Breast epithelium (tissue), 3 donors: ENCODE measurements at regions not wholly inside any gene's neighbourhood (a gene's known extent, or its start where the extent isn't known, plus 50 kb on each side); places are given as distances from the start of the nearest gene placed in this dataset.

ENCODE experiments used
- POLR2A ChIP-seq: fragments of 450-650 bp; IDR thresholded peaks from one replicate; pipeline ENCODE4 v1.6.1; 2016; ENCODE audit warnings: antibody characterized with exemption, mild to moderate bottlenecking, moderate library complexity
- POLR2AphosphoS5 ChIP-seq, 3 donors: sonication (generic); formaldehyde crosslinking; IDR thresholded peaks; one replicate each; pipeline ENCODE4 v1.6.1; 2017; ENCODE audit warnings: antibody characterized with exemption in 3 of 3
- TF ChIP-seq, protein P1 (sequence below), 3 donors: fragments of 450-650 bp; IDR thresholded peaks; one replicate each; pipeline ENCODE4 v1.5.1; 2016 to 2017; ENCODE audit warnings: antibody characterized with exemption in 3 of 3, mild to moderate bottlenecking in 3 of 3, moderate library complexity in 3 of 3

GRCh38 chr2:176614049-176614448 is 344.8 kb downstream of the MTX2 start:
- TF ChIP-seq POLR2A (no peak), POLR2AphosphoS5 (IDR thresholded peaks at IDR 0.05) (no peak)
- TF ChIP-seq, protein P1, sequence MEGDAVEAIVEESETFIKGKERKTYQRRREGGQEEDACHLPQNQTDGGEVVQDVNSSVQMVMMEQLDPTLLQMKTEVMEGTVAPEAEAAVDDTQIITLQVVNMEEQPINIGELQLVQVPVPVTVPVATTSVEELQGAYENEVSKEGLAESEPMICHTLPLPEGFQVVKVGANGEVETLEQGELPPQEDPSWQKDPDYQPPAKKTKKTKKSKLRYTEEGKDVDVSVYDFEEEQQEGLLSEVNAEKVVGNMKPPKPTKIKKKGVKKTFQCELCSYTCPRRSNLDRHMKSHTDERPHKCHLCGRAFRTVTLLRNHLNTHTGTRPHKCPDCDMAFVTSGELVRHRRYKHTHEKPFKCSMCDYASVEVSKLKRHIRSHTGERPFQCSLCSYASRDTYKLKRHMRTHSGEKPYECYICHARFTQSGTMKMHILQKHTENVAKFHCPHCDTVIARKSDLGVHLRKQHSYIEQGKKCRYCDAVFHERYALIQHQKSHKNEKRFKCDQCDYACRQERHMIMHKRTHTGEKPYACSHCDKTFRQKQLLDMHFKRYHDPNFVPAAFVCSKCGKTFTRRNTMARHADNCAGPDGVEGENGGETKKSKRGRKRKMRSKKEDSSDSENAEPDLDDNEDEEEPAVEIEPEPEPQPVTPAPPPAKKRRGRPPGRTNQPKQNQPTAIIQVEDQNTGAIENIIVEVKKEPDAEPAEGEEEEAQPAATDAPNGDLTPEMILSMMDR (IDR thresholded peaks at IDR 0.05), result no peak
